ENCODE measurements at regions not wholly inside any gene's neighbourhood (a gene's known extent, or its start where the extent isn't known, plus 50 kb on each side); places are given as distances from the start of the nearest gene placed in this dataset.
A peak's percentile ranks its signal among the peaks of the same experiment; 100 is the strongest.

- H3K4me1 ChIP-seq (ENCODE audit: control insufficient read depth, insufficient read depth, low read length): no peaks in the 10 kb centered on the region
- DNase-seq (ENCODE audit: low read depth, low spot score): no peak
- no peaks in the 10 kb centered on the region; the same call in 1 of the 2 replicates for H3K27me3 ChIP-seq (ENCODE audit: control insufficient read depth, insufficient read depth, low read length)
- H3K4me3 ChIP-seq (ENCODE audit: low read length): no peak overlapping the region
- H3K36me3 ChIP-seq (ENCODE audit: control insufficient read depth, insufficient read depth, low read length): no peaks in the 10 kb centered on the region
- H3K27ac ChIP-seq (ENCODE audit: low read length): no peak overlapping the region
- H3K9me3 ChIP-seq (ENCODE audit: control insufficient read depth, insufficient read depth, low read length): no peaks in the 10 kb centered on the region
- WGBS (ENCODE audit: insufficient coverage, insufficient read length): no CpG with 5 or more reads among the region's 1 CpG
Measured at GRCh38 chr11:32328392-32328791, 106.9 kb downstream of the WT1 start.

GRCh38 chr11:32331098-32331497, 104.2 kb downstream of the WT1 start:
- WGBS (ENCODE audit: insufficient coverage, insufficient read length): no CpG with 5 or more reads among the region's 10 CpGs
- H3K4me3 ChIP-seq (ENCODE audit: low read length): no peak overlapping the region
- peaks cover 2% of the 10 kb centered on the region; the same call in 1 of the 2 replicates for H3K9me3 ChIP-seq (ENCODE audit: control insufficient read depth, insufficient read depth, low read length)
- peaks cover 2% of the 10 kb centered on the region; the same call in 1 of the 2 replicates for H3K27me3 ChIP-seq (ENCODE audit: control insufficient read depth, insufficient read depth, low read length)
- H3K4me1 ChIP-seq (ENCODE audit: control insufficient read depth, insufficient read depth, low read length): peaks cover 2% of the 10 kb centered on the region
- no peak overlapping the region for H3K27ac ChIP-seq (ENCODE audit: low read length)
- DNase-seq (ENCODE audit: low read depth, low spot score): no peak
- H3K36me3 ChIP-seq (ENCODE audit: control insufficient read depth, insufficient read depth, low read length): no peaks in the 10 kb centered on the region

GRCh38 chr11:32331792-32332191, 103.5 kb downstream of the WT1 start:
- DNase-seq (ENCODE audit: low read depth, low spot score): no peak
- WGBS (ENCODE audit: insufficient coverage, insufficient read length): no CpG with 5 or more reads among the region's 1 CpG
- Histone ChIP-seq H3K9me3 (ENCODE audit: control insufficient read depth, insufficient read depth, low read length) (peaks cover 2% of the 10 kb centered on the region; the same call in 1 of the 2 replicates), H3K4me1 (ENCODE audit: control insufficient read depth, insufficient read depth, low read length) (peaks cover 2% of the 10 kb centered on the region), H3K4me3 (ENCODE audit: low read length) (no peak overlapping the region), H3K27ac (ENCODE audit: low read length) (no peak overlapping the region), H3K27me3 (ENCODE audit: control insufficient read depth, insufficient read depth, low read length) (peaks cover 2% of the 10 kb centered on the region; the same call in 1 of the 2 replicates), H3K36me3 (ENCODE audit: control insufficient read depth, insufficient read depth, low read length) (no peaks in the 10 kb centered on the region)

GRCh38 chr11:32332990-32333319, 102.4 kb downstream of the WT1 start:
- Histone ChIP-seq H3K4me3 (ENCODE audit: low read length) (no peak overlapping the region; the same call in 1 of the 2 replicates), H3K27me3 (ENCODE audit: control insufficient read depth, insufficient read depth, low read length) (peaks cover 2% of the 10 kb centered on the region; the same call in 1 of the 2 replicates), H3K4me1 (ENCODE audit: control insufficient read depth, insufficient read depth, low read length) (peaks cover 2% of the 10 kb centered on the region), H3K27ac (ENCODE audit: low read length) (no peak overlapping the region), H3K9me3 (ENCODE audit: control insufficient read depth, insufficient read depth, low read length) (peaks cover 2% of the 10 kb centered on the region; the same call in 1 of the 2 replicates), H3K36me3 (ENCODE audit: control insufficient read depth, insufficient read depth, low read length) (no peaks in the 10 kb centered on the region)
- no peak for DNase-seq (ENCODE audit: low read depth, low spot score)
- WGBS (ENCODE audit: insufficient coverage, insufficient read length): 100% methylated on average over 1 of the region's 14 CpGs

- no peak for DNase-seq (ENCODE audit: low read depth, low spot score)
- H3K4me1 ChIP-seq (ENCODE audit: control insufficient read depth, insufficient read depth, low read length): peaks cover 2% of the 10 kb centered on the region
- WGBS (ENCODE audit: insufficient coverage, insufficient read length): no CpG with 5 or more reads among the region's 57 CpGs
- peaks cover 2% of the 10 kb centered on the region; the same call in 1 of the 2 replicates for H3K9me3 ChIP-seq (ENCODE audit: control insufficient read depth, insufficient read depth, low read length)
- no peak overlapping the region for H3K27ac ChIP-seq (ENCODE audit: low read length)
- H3K27me3 ChIP-seq (ENCODE audit: control insufficient read depth, insufficient read depth, low read length): peaks cover 2% of the 10 kb centered on the region; the same call in 1 of the 2 replicates
- H3K4me3 ChIP-seq (ENCODE audit: low read length): peak overlapping the region; percentile 43; the same call in 1 of the 2 replicates
- H3K36me3 ChIP-seq (ENCODE audit: control insufficient read depth, insufficient read depth, low read length): no peaks in the 10 kb centered on the region
Measured at GRCh38 chr11:32333320-32333991, 101.9 kb downstream of the WT1 start.

- Histone ChIP-seq H3K4me3 (ENCODE audit: low read length) (no peak overlapping the region), H3K36me3 (ENCODE audit: control insufficient read depth, insufficient read depth, low read length) (no peaks in the 10 kb centered on the region), H3K9me3 (ENCODE audit: control insufficient read depth, insufficient read depth, low read length) (peaks cover 2% of the 10 kb centered on the region; the same call in 1 of the 2 replicates), H3K27ac (ENCODE audit: low read length) (no peak overlapping the region), H3K4me1 (ENCODE audit: control insufficient read depth, insufficient read depth, low read length) (peaks cover 2% of the 10 kb centered on the region), H3K27me3 (ENCODE audit: control insufficient read depth, insufficient read depth, low read length) (peaks cover 2% of the 10 kb centered on the region; the same call in 1 of the 2 replicates)
- DNase-seq (ENCODE audit: low read depth, low spot score): no peak
- no CpG with 5 or more reads among the region's 8 CpGs for WGBS (ENCODE audit: insufficient coverage, insufficient read length)
Measured at GRCh38 chr11:32334822-32335221, 100.5 kb downstream of the WT1 start.

Data from iPS DF 6.9 (cell line).